ENCODE measurements at regions not wholly inside any gene's neighbourhood (a gene's known extent, or its start where the extent isn't known, plus 50 kb on each side); places are given as distances from the start of the nearest gene placed in this dataset.
"Not testable (repeated sequence)": the region's sequence is repeated elsewhere in the genome, so short reads cannot be mapped to it uniquely, and the experiment has no call there.

DNA sequence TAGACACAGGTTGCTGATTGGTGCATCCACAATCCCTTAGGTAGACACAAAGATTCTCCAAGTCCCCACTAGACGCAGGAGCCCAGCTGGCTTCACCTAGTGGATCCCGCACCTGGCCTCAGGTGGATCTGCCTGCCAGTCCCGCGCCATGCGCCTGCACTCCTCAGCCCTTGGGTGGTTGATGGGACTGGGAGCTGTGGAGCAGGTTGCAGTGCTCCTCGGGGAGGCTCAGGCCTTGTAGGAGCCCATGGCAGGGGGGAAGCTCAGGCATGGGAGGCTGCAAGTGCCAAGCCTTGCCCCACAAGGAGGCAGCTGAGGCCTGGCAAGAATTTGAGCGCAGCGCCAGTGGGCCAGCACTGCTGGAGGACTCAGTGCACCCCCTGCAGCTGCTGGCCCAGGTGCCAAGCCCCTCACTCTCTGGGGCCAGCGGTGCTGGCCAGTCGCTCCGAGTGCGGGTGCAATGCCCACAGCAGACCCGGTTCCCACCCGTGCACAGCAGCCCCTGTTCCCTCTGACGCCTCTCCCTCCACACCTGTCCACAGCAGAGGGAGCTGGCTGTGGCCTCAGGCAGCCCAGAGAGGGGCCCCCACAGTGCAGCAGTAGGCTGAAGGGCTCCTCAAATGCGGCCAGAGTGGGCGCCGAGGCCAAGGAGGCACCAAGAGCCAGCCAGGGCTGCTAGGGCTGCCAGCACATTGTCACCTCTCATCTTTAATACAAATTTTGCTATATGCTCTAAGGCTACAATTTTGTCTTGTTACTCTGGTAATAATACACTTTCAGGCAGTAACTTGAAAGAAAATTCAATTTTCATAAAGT is 857.3 kb upstream of the TPTE start:
- H3K36me3 ChIP-seq (ENCODE audit: control insufficient read depth in 4 of 4, insufficient read depth in 3 of 4, low read depth in 1 of 4, low read length in 3 of 4); H3K27me3 ChIP-seq (ENCODE audit: control insufficient read depth in 4 of 4, insufficient read depth in 4 of 4, low read length in 3 of 4); DNase-seq (ENCODE audit: low spot score); H3K9ac ChIP-seq (ENCODE audit: low read depth in 1 of 2, low read length in 2 of 2); H3K4me3 ChIP-seq (ENCODE audit: low read depth in 1 of 3, low read length in 3 of 3); H3K4me1 ChIP-seq (ENCODE audit: control insufficient read depth in 4 of 4, insufficient read depth in 4 of 4, low read length in 3 of 4); H3K27ac ChIP-seq (ENCODE audit: low read depth in 1 of 2, low read length in 2 of 2); H3K9me3 ChIP-seq (ENCODE audit: control insufficient read depth in 4 of 4, low read length in 3 of 4): not testable (repeated sequence)
- 83% methylated on average over 13 of the region's 18 CpGs for WGBS

DNA sequence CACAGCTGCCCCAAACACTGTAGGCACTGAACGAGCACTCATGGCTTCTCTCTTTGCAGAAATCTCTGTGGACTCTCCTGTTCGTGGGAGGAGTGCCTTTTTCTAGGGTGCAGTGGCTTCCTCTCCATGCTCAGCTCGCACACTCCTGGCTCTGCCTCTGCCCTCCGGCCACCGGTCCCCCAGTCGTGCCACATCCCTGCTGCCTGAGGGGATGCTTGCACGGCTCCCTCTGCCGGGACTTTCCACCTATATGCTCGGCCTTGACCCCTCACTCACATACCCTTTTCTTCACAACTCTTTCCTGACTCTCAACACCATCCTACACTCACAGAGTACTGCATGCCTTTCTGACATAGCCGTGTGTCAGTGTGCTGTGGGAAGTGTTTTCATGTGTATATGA is 845.6 kb upstream of the TPTE start:
- DNase-seq (ENCODE audit: low spot score); H3K27me3 ChIP-seq (ENCODE audit: control insufficient read depth in 4 of 4, insufficient read depth in 4 of 4, low read length in 3 of 4); H3K36me3 ChIP-seq (ENCODE audit: control insufficient read depth in 4 of 4, insufficient read depth in 3 of 4, low read depth in 1 of 4, low read length in 3 of 4); H3K9me3 ChIP-seq (ENCODE audit: control insufficient read depth in 4 of 4, low read length in 3 of 4); H3K4me1 ChIP-seq (ENCODE audit: control insufficient read depth in 4 of 4, insufficient read depth in 4 of 4, low read length in 3 of 4); H3K4me3 ChIP-seq (ENCODE audit: low read depth in 1 of 3, low read length in 3 of 3); H3K27ac ChIP-seq (ENCODE audit: low read depth in 1 of 2, low read length in 2 of 2); H3K9ac ChIP-seq (ENCODE audit: low read depth in 1 of 2, low read length in 2 of 2): not testable (repeated sequence)
- 78% methylated on average over 7 of the region's 10 CpGs for WGBS

DNA sequence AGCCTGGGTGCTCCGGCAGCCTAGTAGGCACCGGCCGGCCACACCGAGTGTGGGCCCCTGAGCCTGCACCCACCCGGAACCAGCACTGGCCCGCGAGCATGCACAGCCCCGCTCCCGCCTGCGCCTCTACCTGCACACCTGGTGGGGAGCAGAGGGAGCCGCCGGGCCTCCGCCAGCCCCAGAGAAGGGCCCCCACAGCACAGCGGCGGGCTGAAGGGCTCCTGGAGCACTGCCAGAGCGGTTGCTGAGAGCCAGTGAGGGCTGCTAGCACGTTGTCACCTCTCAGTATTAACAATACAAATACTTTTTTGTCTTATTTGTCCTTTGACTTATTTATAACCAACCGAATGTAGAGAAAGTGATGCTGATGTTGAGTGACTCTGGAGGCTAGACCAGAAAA is 842.4 kb upstream of the TPTE start:
- H3K9me3 ChIP-seq (ENCODE audit: control insufficient read depth in 4 of 4, low read length in 3 of 4); H3K27me3 ChIP-seq (ENCODE audit: control insufficient read depth in 4 of 4, insufficient read depth in 4 of 4, low read length in 3 of 4); H3K27ac ChIP-seq (ENCODE audit: low read depth in 1 of 2, low read length in 2 of 2); H3K9ac ChIP-seq (ENCODE audit: low read depth in 1 of 2, low read length in 2 of 2); DNase-seq (ENCODE audit: low spot score); H3K4me1 ChIP-seq (ENCODE audit: control insufficient read depth in 4 of 4, insufficient read depth in 4 of 4, low read length in 3 of 4); H3K36me3 ChIP-seq (ENCODE audit: control insufficient read depth in 4 of 4, insufficient read depth in 3 of 4, low read depth in 1 of 4, low read length in 3 of 4); H3K4me3 ChIP-seq (ENCODE audit: low read depth in 1 of 3, low read length in 3 of 3): not testable (repeated sequence)
- 69% methylated on average over 7 of the region's 18 CpGs for WGBS

DNA sequence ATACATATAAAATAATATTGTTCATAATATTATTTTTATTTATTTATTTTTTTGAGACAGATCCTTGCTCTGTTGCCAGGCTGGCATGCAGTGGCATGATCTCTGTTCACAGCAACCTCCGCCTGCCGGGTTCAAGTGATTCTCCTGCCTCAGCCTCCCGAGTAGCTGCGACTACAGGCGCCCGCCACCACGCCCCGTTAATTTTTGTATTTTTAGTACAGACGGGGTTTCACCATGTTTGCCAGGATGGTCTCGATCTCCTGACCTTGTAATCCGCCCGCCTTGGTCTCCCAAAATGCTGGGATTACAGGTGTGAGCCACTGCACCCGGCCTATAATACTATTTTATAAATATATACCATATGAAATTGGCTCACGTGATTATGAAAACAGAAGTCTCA is 832.4 kb upstream of the TPTE start:
- not testable (repeated sequence) for H3K36me3 ChIP-seq (ENCODE audit: control insufficient read depth in 4 of 4, insufficient read depth in 3 of 4, low read depth in 1 of 4, low read length in 3 of 4); DNase-seq (ENCODE audit: low spot score); H3K4me1 ChIP-seq (ENCODE audit: control insufficient read depth in 4 of 4, insufficient read depth in 4 of 4, low read length in 3 of 4); H3K9ac ChIP-seq (ENCODE audit: low read depth in 1 of 2, low read length in 2 of 2); H3K27me3 ChIP-seq (ENCODE audit: control insufficient read depth in 4 of 4, insufficient read depth in 4 of 4, low read length in 3 of 4); H3K27ac ChIP-seq (ENCODE audit: low read depth in 1 of 2, low read length in 2 of 2); H3K4me3 ChIP-seq (ENCODE audit: low read depth in 1 of 3, low read length in 3 of 3); H3K9me3 ChIP-seq (ENCODE audit: control insufficient read depth in 4 of 4, low read length in 3 of 4)
- 77% methylated on average over 12 of the region's 14 CpGs for WGBS

DNA sequence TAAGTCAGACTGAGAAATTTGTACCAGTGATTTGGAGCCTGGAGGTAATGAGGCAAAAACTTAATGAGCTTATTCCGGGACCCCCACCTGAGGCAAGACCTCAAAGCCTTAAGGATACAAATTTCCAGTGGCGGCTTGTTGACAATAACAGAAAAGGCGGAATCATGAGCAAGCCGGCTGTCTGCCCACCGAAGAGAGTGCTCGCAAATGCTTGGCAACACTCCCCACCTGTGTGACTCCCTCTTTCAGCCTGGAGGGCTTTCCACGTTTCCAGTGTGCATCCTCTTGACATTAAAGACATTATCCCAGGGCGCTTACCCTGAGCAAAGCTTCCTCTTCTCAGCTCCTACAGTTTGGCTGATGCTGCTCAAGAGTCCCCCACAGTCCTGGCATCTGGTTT is 830.4 kb upstream of the TPTE start:
- H3K27me3 ChIP-seq (ENCODE audit: control insufficient read depth in 4 of 4, insufficient read depth in 4 of 4, low read length in 3 of 4); H3K9me3 ChIP-seq (ENCODE audit: control insufficient read depth in 4 of 4, low read length in 3 of 4); H3K36me3 ChIP-seq (ENCODE audit: control insufficient read depth in 4 of 4, insufficient read depth in 3 of 4, low read depth in 1 of 4, low read length in 3 of 4); H3K27ac ChIP-seq (ENCODE audit: low read depth in 1 of 2, low read length in 2 of 2); DNase-seq (ENCODE audit: low spot score); H3K4me1 ChIP-seq (ENCODE audit: control insufficient read depth in 4 of 4, insufficient read depth in 4 of 4, low read length in 3 of 4); H3K9ac ChIP-seq (ENCODE audit: low read depth in 1 of 2, low read length in 2 of 2); H3K4me3 ChIP-seq (ENCODE audit: low read depth in 1 of 3, low read length in 3 of 3): not testable (repeated sequence)
- 64% methylated on average over 6 of the region's 8 CpGs for WGBS

DNA sequence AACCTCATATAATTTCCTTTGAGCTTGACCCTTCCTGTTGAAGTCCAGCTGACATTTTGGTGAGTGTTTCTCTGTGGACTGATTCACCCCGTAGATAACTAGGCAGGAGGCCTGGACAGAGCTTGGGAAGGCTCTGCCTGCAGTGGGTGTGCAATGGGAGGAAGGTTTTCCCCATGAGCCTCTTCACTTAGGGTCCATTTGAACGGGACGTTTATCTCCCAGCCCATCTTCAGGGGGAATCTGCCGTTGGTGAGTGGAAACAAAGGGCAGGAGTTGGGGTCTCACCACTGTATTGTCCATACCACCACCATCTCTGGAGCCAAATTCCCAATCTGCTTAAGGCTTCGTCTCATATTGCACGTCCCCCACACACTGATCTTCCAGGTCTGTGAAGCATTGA is 825.6 kb upstream of the TPTE start:
- H3K27me3 ChIP-seq (ENCODE audit: control insufficient read depth in 4 of 4, insufficient read depth in 4 of 4, low read length in 3 of 4); H3K27ac ChIP-seq (ENCODE audit: low read depth in 1 of 2, low read length in 2 of 2); H3K9me3 ChIP-seq (ENCODE audit: control insufficient read depth in 4 of 4, low read length in 3 of 4); H3K36me3 ChIP-seq (ENCODE audit: control insufficient read depth in 4 of 4, insufficient read depth in 3 of 4, low read depth in 1 of 4, low read length in 3 of 4); DNase-seq (ENCODE audit: low spot score); H3K4me3 ChIP-seq (ENCODE audit: low read depth in 1 of 3, low read length in 3 of 3); H3K4me1 ChIP-seq (ENCODE audit: control insufficient read depth in 4 of 4, insufficient read depth in 4 of 4, low read length in 3 of 4); H3K9ac ChIP-seq (ENCODE audit: low read depth in 1 of 2, low read length in 2 of 2): not testable (repeated sequence)
- 54% methylated on average over 6 of the region's 6 CpGs for WGBS

DNA sequence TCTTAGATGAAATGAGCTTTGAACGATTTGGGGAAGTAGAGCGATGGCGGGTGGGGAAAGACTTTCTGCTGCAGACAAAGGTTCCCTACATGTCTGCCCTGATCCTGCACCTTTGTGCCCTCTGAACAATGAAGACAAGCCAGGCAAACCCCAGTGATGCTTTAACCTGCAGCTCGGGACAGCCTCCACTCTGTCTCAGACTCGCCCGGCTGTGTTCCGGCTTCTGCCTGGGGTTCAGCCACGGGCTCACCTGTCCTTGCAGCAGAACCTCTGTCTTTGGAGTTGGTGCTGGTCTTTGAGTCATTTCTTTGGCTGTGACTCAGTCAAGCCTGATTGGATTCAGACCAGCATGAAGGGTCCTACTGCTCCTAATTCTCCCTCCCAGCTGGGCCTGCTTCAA is 823.6 kb upstream of the TPTE start:
- WGBS = 81% methylated on average over 3 of the region's 8 CpGs
- not testable (repeated sequence) for H3K9me3 ChIP-seq (ENCODE audit: control insufficient read depth in 4 of 4, low read length in 3 of 4); H3K9ac ChIP-seq (ENCODE audit: low read depth in 1 of 2, low read length in 2 of 2); H3K4me1 ChIP-seq (ENCODE audit: control insufficient read depth in 4 of 4, insufficient read depth in 4 of 4, low read length in 3 of 4); H3K36me3 ChIP-seq (ENCODE audit: control insufficient read depth in 4 of 4, insufficient read depth in 3 of 4, low read depth in 1 of 4, low read length in 3 of 4); H3K27me3 ChIP-seq (ENCODE audit: control insufficient read depth in 4 of 4, insufficient read depth in 4 of 4, low read length in 3 of 4); H3K27ac ChIP-seq (ENCODE audit: low read depth in 1 of 2, low read length in 2 of 2); DNase-seq (ENCODE audit: low spot score); H3K4me3 ChIP-seq (ENCODE audit: low read depth in 1 of 3, low read length in 3 of 3)

DNA sequence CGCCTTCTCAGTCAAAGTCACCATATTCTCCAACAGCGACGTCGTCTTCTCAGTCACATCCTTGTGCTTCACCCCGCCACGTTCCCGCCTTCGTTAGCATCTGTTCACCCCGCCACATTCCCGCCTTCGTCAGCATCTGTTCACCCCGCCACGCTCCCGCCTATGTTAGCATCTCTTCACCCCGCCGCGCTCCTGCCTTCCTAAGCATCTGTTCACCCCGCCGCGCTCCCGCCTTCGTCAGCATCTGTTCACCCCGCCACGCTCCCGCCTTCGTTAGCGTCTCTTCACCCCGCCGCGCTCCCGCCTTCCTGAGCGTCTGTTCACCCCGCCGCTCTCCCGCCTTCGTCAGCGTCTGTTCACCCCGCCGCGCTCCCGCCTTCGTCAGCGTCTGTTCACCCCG is 816.4 kb upstream of the TPTE start:
- not testable (repeated sequence) for H3K27ac ChIP-seq (ENCODE audit: low read depth in 1 of 2, low read length in 2 of 2); DNase-seq (ENCODE audit: low spot score); H3K4me3 ChIP-seq (ENCODE audit: low read depth in 1 of 3, low read length in 3 of 3); H3K9ac ChIP-seq (ENCODE audit: low read depth in 1 of 2, low read length in 2 of 2); H3K9me3 ChIP-seq (ENCODE audit: control insufficient read depth in 4 of 4, low read length in 3 of 4); H3K36me3 ChIP-seq (ENCODE audit: control insufficient read depth in 4 of 4, insufficient read depth in 3 of 4, low read depth in 1 of 4, low read length in 3 of 4); H3K4me1 ChIP-seq (ENCODE audit: control insufficient read depth in 4 of 4, insufficient read depth in 4 of 4, low read length in 3 of 4); H3K27me3 ChIP-seq (ENCODE audit: control insufficient read depth in 4 of 4, insufficient read depth in 4 of 4, low read length in 3 of 4)
- WGBS = 69% methylated on average over 39 of the region's 44 CpGs

DNA sequence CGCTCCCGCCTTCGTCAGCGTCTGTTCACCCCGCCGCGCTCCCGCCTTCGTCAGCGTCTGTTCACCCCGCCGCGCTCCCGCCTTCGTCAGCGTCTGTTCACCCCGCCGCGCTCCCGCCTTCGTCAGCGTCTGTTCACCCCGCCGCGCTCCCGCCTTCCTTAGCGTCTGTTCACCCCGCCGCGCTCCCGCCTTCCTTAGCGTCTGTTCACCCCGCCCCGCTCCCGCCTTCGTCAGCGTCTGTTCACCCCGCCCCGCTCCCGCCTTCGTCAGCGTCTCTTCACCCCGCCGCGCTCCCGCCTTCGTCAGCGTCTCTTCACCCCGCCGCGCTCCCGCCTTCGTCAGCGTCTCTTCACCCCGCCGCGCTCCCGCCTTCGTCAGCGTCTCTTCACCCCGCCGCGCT is 815.9 kb upstream of the TPTE start:
- not testable (repeated sequence) for H3K9ac ChIP-seq (ENCODE audit: low read depth in 1 of 2, low read length in 2 of 2); H3K27ac ChIP-seq (ENCODE audit: low read depth in 1 of 2, low read length in 2 of 2); H3K27me3 ChIP-seq (ENCODE audit: control insufficient read depth in 4 of 4, insufficient read depth in 4 of 4, low read length in 3 of 4); H3K4me1 ChIP-seq (ENCODE audit: control insufficient read depth in 4 of 4, insufficient read depth in 4 of 4, low read length in 3 of 4); DNase-seq (ENCODE audit: low spot score); H3K4me3 ChIP-seq (ENCODE audit: low read depth in 1 of 3, low read length in 3 of 3); H3K9me3 ChIP-seq (ENCODE audit: control insufficient read depth in 4 of 4, low read length in 3 of 4); H3K36me3 ChIP-seq (ENCODE audit: control insufficient read depth in 4 of 4, insufficient read depth in 3 of 4, low read depth in 1 of 4, low read length in 3 of 4)
- WGBS = 63% methylated on average over 37 of the region's 63 CpGs
